ENCODE measurements at regions not wholly inside any gene's neighbourhood (a gene's known extent, or its start where the extent isn't known, plus 50 kb on each side); places are given as distances from the start of the nearest gene placed in this dataset.

DNA sequence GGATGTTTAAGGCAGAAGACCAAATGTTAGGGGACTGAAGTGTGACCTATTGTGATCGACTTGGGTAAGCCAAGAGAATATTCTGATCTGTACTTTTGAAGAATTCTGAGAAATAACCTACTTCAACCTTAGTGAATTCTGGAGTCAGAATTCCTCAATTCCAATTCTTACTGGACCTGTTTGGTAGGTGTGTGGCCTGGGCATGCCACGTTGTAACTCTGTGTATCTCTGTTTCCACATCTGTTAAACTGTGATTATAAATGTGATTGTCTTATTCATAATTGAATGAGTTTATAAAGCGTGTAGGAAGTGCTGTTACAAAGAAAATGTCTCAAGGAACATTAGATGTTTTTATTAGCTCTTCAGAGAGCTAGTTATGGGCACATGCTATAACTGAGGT lies 64.5 kb downstream of the TUSC1 start:
- no peak overlapping the region for H3K4me3 ChIP-seq (ENCODE audit: low read depth, low read length)
- TF ChIP-seq, protein P1, sequence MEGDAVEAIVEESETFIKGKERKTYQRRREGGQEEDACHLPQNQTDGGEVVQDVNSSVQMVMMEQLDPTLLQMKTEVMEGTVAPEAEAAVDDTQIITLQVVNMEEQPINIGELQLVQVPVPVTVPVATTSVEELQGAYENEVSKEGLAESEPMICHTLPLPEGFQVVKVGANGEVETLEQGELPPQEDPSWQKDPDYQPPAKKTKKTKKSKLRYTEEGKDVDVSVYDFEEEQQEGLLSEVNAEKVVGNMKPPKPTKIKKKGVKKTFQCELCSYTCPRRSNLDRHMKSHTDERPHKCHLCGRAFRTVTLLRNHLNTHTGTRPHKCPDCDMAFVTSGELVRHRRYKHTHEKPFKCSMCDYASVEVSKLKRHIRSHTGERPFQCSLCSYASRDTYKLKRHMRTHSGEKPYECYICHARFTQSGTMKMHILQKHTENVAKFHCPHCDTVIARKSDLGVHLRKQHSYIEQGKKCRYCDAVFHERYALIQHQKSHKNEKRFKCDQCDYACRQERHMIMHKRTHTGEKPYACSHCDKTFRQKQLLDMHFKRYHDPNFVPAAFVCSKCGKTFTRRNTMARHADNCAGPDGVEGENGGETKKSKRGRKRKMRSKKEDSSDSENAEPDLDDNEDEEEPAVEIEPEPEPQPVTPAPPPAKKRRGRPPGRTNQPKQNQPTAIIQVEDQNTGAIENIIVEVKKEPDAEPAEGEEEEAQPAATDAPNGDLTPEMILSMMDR (IDR thresholded peaks at IDR 0.05; ENCODE audit: insufficient read depth, low read length): no peak
- DNase-seq (ENCODE audit: low read depth): no peak

GRCh38 chr9:25603106-25603505 lies 75.1 kb downstream of the TUSC1 start:
- TF ChIP-seq, protein P1 (IDR thresholded peaks at IDR 0.05; ENCODE audit: insufficient read depth, low read length): no peak

GRCh38 chr9:25602400-25603044 lies 75.7 kb downstream of the TUSC1 start:
- TF ChIP-seq, protein P1 (IDR thresholded peaks at IDR 0.05; ENCODE audit: insufficient read depth, low read length): no peak
- no peak overlapping the region for H3K4me3 ChIP-seq (ENCODE audit: low read depth, low read length)
- no peak for DNase-seq (ENCODE audit: low read depth)

More at GRCh38 chr9:25603106-25603505, 75.1 kb downstream of the TUSC1 start:
- no peak for DNase-seq (ENCODE audit: low read depth)
- no peak overlapping the region for H3K4me3 ChIP-seq (ENCODE audit: low read depth, low read length)

GRCh38 chr9:25600501-25600900 lies 77.7 kb downstream of the TUSC1 start:
- DNase-seq (ENCODE audit: low read depth): no peak
- no peak overlapping the region for H3K4me3 ChIP-seq (ENCODE audit: low read depth, low read length)
- TF ChIP-seq, protein P1 (IDR thresholded peaks at IDR 0.05; ENCODE audit: insufficient read depth, low read length): no peak

DNA sequence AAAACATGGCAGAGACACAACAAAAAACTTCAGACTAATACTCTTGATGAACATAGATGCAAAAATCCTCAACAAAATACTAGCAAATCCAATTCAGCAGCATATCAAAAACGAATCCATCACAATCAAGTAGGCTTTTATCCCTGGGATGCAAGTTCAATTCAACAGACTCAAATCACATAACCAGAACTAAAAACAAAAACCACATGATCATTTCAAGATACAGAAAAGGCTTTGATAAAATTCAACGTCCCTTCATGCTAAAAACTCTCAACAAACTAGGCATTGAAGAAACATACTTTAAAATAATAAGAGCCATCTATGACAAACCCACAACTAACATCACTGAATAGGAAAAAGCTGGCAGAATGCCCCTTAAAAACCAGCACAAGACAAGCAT lies 93.6 kb downstream of the TUSC1 start:
- H3K4me3 ChIP-seq (ENCODE audit: low read depth, low read length): no peak overlapping the region
- TF ChIP-seq, protein P1 (IDR thresholded peaks at IDR 0.05; ENCODE audit: insufficient read depth, low read length): no peak
- no peak for DNase-seq (ENCODE audit: low read depth)

GRCh38 chr9:25573281-25573680 lies 105.0 kb downstream of the TUSC1 start:
- TF ChIP-seq, protein P1 (IDR thresholded peaks at IDR 0.05; ENCODE audit: insufficient read depth, low read length): no peak
- H3K4me3 ChIP-seq (ENCODE audit: low read depth, low read length): no peak overlapping the region

DNA sequence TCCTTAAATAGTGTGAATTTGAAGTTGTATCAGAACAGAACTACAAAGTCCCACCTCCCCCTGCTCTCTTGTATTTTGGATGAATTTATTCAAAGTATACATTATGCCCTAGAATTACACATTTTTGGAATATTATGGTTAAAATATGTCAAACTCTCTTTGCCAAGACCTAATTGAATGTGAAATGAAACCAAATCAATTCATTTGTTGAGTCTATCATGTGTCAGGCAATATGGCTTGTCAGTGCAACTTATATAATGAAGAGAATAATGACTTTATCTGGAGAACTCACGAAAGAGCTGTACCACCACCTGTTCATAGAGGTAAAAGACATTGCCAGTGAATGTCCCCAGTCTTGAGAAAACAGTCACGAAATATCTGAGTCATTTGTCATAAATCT lies 106.8 kb downstream of the TUSC1 start:
- TF ChIP-seq, protein P1 (IDR thresholded peaks at IDR 0.05; ENCODE audit: insufficient read depth, low read length): no peak
- H3K4me3 ChIP-seq (ENCODE audit: low read depth, low read length): no peak overlapping the region
- no peak for DNase-seq (ENCODE audit: low read depth)

More at GRCh38 chr9:25573281-25573680, 105.0 kb downstream of the TUSC1 start:
- no peak for DNase-seq (ENCODE audit: low read depth)
